Body of pancreas (tissue), 4 donors: ENCODE measurements at regions not wholly inside any gene's neighbourhood (a gene's known extent, or its start where the extent isn't known, plus 50 kb on each side); places are given as distances from the start of the nearest gene placed in this dataset.

Source experiments
- CTCF ChIP-seq, 7 experiments: fragments of 450-650 bp in 4 of 7; fragments of 200-600 bp in 3 of 7; sonication (generic) in 3 of 7; IDR thresholded peaks; one replicate each; pipeline ENCODE4 v1.5.1; 2016 to 2019; ENCODE audit warnings: antibody characterized with exemption in 7 of 7
- POLR2A ChIP-seq, 3 donors: fragments of 450-650 bp; IDR thresholded peaks; one replicate each; pipeline ENCODE4 v1.6.1; 2016; ENCODE audit warnings: antibody characterized with exemption in 3 of 3, mild to moderate bottlenecking in 2 of 3

GRCh38 chr1:209349363-209350308 is 233.9 kb upstream of the CAMK1G start:
- TF ChIP-seq CTCF (IDR thresholded peaks at IDR 0.05) (no peak), POLR2A (IDR thresholded peaks at IDR 0.05) (no peak)
